ENCODE measurements at regions not wholly inside any gene's neighbourhood (a gene's known extent, or its start where the extent isn't known, plus 50 kb on each side); places are given as distances from the start of the nearest gene placed in this dataset.

DNA sequence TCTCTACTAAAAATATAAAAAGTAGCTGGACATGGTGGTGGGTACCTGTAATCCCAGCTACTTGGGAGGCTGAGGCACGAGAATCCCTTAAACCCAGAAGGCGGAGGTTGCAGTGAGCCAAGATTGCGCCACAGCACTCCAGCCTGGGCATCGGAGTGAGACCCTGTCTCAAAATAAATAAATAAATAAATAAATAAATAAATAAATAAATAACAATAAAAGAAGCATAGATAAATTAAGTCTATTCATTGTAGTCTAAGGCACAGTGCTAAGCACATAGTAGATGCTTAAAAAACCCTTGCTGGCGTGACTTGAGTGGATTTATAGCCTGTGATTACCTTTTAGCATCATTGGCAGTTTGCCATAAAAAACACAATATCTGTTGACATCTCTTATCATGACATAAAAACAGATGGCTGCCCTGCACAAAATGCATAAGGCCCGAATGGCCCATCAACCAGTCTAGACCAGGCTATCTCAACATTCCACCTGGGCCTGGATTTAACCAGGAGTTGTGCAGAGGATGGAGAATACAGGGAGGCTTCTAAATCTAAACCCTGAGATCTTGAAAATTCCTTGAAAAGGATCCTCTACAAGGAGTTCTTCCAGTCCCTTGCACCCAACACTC, 94.9 kb downstream of the PRLHR start:
- DNase-seq = no peak

GRCh38 chr10:118499186-118499585, 96.3 kb downstream of the PRLHR start:
- no peak for DNase-seq

GRCh38 chr10:118498623-118499022, 96.8 kb downstream of the PRLHR start:
- no peak for DNase-seq

- DNase-seq = no peak
Observed at GRCh38 chr10:118497227-118497626, 98.2 kb downstream of the PRLHR start.

DNA sequence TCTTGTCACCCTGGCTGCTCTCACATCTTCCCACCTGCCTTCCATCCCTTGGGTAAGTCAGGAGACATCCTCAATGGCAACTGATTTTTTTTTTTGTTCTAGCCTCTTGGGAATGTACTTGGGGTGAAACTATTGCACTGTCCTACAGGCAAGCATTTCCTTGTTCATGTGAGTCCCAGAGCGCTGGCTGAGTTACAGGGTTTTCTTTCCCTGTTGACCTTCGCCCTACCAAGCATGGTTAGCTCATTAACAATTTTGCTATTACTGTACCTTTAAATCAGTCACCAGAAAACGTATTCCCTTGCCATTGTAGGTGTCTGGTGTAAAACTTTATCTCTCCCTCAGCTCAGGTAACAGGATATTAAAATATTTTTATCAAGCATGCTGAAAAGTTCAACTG, 98.9 kb downstream of the PRLHR start:
- no peak for DNase-seq

DNA sequence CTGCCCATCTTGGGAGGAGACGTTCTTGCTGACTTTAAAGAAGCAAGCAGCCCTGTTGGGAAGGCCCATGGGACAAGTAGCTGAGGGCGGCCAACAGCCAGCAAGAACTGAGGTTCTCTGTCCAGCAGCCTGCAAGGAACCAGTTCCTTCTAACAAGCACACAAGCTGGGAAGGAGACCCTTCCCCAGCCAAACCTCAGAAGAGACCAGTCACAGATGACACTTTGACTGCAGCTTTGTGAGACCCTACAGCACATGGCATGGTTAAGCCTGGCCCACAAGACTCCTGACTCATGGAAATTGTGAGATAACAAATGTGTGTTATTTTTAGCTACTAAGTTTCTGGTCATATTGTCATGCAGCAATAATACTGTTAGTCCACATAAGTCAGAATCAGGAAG, 99.9 kb downstream of the PRLHR start:
- DNase-seq = no peak

DNA sequence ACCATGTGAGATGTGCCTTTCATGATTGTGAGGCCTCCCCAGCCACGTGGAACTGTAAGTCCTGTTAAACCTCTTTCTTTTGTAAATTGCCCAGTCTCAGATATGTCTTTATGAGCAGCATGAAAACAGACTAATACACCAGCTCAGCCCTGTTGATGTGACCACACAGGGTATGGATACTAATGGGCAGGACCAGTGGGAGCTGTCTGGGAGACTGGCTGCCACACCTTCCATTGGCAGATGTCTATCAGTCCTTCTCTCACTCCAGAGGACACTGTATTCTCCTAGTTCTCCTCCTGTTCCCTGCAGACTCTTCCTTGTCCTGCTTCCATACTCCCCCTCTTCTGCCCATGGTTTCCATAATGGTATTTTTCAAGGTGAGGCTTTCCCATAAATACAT, 104.4 kb downstream of the PRLHR start:
- DNase-seq = no peak

DNA sequence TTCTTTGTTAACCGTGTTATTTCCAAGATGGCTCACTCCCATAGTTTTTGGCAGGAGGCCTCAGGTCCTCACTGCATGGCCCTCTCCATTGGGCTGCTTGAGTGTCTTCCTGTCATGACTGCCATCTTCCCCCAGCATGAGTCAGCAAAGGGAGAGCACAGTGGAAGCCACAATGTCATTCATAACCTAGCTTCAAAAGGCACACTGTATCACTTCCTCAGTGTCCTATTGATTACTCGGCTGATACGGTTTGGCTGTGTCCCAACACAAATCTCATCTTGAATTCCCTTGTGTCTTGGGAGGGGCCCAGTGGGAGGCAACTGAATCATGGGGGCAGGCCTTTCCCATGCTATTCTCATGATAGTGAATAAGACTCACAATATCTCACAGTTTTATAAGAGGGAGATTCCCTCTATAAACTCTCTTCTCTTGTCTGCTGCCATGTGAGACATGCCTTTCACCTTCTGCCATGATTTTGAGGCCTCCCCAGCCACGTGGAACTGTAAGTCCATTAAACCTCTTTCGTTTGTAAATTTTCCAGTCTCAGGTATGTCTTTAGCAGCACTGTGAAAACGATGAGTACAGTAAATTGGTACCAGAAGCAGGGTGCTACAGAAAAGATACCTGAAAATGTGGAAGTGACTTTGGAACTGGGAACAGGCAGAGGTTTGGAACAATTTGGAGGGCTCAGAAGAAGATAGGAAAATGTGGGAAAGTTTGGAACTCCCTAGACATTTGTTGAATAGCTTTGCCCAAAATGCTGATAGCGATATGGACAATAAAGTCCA, 106.5 kb downstream of the PRLHR start:
- DNase-seq = no peak

DNA sequence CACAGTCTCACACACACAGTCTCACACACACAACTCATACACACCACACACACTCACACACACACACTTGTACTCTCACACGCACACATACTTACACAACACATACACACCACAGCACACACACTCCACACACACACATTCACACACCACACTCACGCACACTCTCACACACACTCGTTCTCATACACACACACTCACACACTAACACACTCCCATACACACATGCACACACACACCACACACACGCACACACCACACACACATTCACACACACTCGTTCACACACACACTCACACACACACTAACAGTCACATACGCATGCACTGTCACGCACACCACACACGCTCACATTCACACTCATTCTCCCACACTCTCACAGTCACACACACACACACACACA, 109.8 kb downstream of the PRLHR start:
- DNase-seq = no peak

DNA sequence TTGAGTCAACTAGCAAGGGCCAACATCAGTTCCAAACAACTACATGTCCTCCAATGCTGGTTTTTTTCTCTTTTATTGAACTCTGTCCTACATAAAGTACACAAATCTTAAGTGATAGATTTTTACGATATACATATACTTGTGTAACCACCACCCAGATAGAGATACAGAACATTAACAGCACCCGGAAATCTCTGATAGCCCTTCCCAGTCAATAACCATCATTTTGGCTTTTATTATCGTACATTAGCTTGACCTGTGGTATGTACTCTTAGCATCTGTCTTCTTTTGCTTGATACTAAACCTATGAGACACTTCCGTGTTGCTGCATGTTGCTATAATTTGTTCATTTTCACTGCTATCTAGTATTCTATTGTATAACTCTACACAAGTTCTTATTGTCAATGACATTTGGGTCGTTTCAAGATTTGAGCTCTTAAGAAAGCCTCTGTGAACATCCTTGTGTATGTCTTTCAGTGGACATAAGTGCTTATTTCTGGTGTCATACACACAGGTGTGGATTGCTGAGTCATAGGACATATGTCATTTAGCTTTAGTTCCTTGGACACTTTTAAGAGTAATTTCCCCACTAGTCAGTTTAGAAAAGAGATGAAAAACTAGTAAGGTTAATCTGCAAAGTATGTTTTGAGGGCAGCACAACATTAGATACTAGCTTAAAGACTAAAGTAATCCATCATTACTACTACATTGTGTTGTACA, 111.1 kb downstream of the PRLHR start:
- DNase-seq = no peak

GRCh38 chr10:118483496-118483895, 112.0 kb downstream of the PRLHR start:
- DNase-seq = no peak

DNA sequence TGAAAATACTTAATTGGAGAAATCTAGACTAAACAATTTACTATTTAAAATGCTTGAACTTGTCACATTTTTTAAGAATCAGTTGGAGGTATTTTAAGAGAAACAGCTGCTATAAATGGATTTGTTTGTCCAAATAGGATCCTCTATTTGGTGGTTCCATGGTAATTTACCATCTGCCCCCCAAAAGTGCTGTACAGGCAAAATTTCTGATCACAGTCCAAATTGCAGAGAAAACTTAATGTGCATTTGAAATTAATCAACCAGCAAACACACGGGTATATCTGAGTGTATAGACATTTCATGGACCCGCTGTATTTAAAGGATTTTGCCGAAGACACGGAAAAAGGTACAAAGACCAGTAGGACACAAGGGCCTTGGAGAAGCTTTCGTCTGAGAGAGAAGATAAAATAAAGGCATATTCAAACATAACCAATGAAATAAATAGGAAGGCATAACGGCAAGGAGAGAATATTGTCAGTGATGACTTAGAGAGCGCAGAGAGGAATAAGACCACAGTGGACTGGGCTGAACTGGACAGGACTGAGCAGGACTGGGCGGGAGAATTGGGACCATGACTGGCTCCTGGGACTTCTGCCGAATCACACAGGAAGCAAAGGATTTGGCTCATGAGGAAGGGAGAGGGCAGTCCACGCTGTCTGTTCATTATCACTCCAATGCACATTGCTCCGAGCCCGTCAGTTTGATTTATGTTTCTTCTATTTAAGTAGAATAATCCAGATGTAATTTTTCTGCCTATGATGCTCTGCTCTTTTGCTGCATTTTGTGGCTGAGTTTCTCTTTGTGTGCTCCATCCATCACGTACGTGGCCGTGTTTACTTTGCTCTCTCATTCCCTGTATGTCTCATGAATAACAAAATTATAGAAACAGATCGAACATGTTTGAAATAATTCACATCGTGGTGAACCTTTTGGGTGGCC, 112.8 kb downstream of the PRLHR start:
- DNase-seq = no peak

- DNase-seq = no peak
Observed at GRCh38 chr10:118481871-118482270, 113.6 kb downstream of the PRLHR start.

DNA sequence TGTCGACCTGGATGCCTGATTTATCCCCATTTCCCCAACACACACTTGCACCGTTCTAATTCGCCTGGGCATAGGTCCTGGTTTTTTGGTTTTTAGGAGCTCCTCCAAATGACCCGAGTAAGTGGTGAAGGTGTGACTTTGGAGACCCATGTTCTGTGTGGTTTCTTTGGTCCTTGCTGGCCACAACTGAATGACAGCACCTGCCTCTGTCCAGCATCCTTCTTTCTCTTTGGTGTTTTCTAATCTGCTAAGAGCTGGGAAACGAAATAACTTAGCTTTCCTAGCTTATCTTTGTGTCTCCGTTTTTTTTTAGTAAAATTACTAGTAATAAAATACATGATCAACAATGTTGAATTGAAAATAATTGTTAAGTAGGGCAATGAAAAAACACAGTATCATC, 120.2 kb downstream of the PRLHR start:
- no peak for DNase-seq

DNA sequence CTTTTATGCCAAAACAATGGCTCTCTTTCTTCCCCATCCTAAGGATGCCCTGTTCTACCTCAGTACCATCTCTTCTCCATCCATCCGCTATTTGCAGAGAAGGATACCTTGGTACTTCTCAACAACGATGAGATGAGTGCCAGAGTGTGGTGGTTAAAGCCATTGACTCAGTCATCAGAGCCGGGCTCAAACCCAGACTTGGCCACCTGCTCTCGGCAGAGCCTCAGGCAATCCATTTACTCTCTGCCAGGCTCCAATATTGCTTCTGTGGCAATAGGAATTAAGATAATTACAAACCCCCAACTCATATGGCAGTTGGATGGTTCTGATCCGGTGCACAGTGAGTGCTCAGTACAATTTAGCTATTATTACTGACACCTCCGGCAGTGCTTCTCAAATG, 121.3 kb downstream of the PRLHR start:
- no peak for DNase-seq

GRCh38 chr10:118473305-118473960, 122.0 kb downstream of the PRLHR start:
- DNase-seq = no peak

GRCh38 chr10:118472415-118473304, 122.8 kb downstream of the PRLHR start:
- DNase-seq = no peak

GRCh38 chr10:118471863-118472262, 123.6 kb downstream of the PRLHR start:
- DNase-seq = no peak

DNA sequence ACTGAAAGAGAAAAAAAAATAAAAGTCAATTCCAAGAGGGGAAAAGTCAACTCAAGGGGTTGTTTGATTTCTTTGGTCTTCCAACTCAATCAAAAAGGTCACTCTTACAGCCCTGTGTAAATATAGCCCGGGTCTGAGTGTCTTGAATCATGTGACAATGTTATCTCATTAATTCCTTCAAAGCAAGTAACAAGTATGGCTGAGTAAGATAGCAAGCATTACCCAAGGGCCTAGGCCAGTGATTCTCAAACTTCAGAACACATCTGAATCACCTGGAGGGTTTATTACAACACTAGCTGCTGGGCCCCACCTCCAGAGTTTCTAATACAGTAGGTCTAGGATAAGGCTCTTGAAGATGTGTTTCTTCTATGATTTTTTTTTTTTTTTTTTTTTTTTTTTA, 125.0 kb downstream of the PRLHR start:
- no peak for DNase-seq

- no peak for DNase-seq
Observed at GRCh38 chr10:118467200-118467599, 125.1 kb upstream of the FAM204A start.

GRCh38 chr10:118465300-118465874, 123.3 kb upstream of the FAM204A start:
- no peak for DNase-seq

All from activated CD4-positive, alpha-beta T cell treated with anti-CD3 and anti-CD28 coated beads, Interleukin-2, amount 50 U/mL, for 16 hours (primary cell).